H9 (cell line): ENCODE measurements at regions not wholly inside any gene's neighbourhood (a gene's known extent, or its start where the extent isn't known, plus 50 kb on each side); places are given as distances from the start of the nearest gene placed in this dataset.

Experiments
- DNase-seq: peaks from one replicate; pipeline ENCODE4 v3.0.0-alpha.2; 2017
- H2AFZ ChIP-seq: one replicate; pipeline ENCODE4 v1.6.1; 2013; ENCODE audit warnings: mild to moderate bottlenecking, low read length, control low read depth, moderate library complexity
- H2AK5ac ChIP-seq: 2 replicates; pipeline ENCODE4 v1.6.1; 2013; ENCODE audit warnings: low read length, control low read depth, mixed read lengths; ENCODE audit not compliant: insufficient read length
- H2BK120ac ChIP-seq: one replicate; pipeline ENCODE4 v1.6.1; 2013; ENCODE audit warnings: low read depth, mild to moderate bottlenecking, low read length, control low read depth, inconsistent platforms; ENCODE audit not compliant: poor library complexity, severe bottlenecking
- H2BK12ac ChIP-seq: 2 replicates; pipeline ENCODE4 v1.6.1; 2013; ENCODE audit warnings: low read length, control low read depth, mixed read lengths, low read depth; ENCODE audit not compliant: insufficient read length
- H2BK15ac ChIP-seq: 2 replicates; pipeline ENCODE4 v1.6.1; 2013; ENCODE audit warnings: low read depth, low read length, control low read depth
- H2BK20ac ChIP-seq: one replicate; pipeline ENCODE4 v1.6.1; 2013; ENCODE audit warnings: low read depth, mild to moderate bottlenecking, low read length, control low read depth, inconsistent platforms; ENCODE audit not compliant: poor library complexity, severe bottlenecking
- H2BK5ac ChIP-seq: 2 replicates; pipeline ENCODE4 v1.6.1; 2013; ENCODE audit warnings: low read length, control low read depth, mixed read lengths; ENCODE audit not compliant: insufficient read length
- H3K14ac ChIP-seq: 2 replicates; pipeline ENCODE4 v1.6.1; 2013; ENCODE audit warnings: low read length, control low read depth; ENCODE audit not compliant: insufficient read depth
- H3K18ac ChIP-seq: 2 replicates; pipeline ENCODE4 v1.6.1; 2013; ENCODE audit warnings: low read depth, mild to moderate bottlenecking, mixed read lengths, low read length, control low read depth; ENCODE audit not compliant: insufficient read length
- H3K23ac ChIP-seq: 2 replicates; pipeline ENCODE4 v1.6.1; 2013; ENCODE audit warnings: low read length, control low read depth, mixed read lengths, low read depth; ENCODE audit not compliant: insufficient read length
- H3K23me2 ChIP-seq: 2 replicates; pipeline ENCODE4 v1.6.1; 2013; ENCODE audit warnings: low read depth, mild to moderate bottlenecking, mixed read lengths, low read length, control low read depth; ENCODE audit not compliant: insufficient read length, poor library complexity, severe bottlenecking
- H3K27ac ChIP-seq: 2 replicates; pipeline ENCODE4 v1.5.1; 2013; ENCODE audit warnings: low read length, control low read depth, mixed read lengths, low read depth; ENCODE audit not compliant: insufficient read length
- H3K27me3 ChIP-seq: 2 replicates; pipeline ENCODE4 v1.6.1; 2013; ENCODE audit warnings: low read length, control low read depth, inconsistent platforms; ENCODE audit not compliant: insufficient read depth
- H3K4ac ChIP-seq: 2 replicates; pipeline ENCODE4 v1.6.1; 2013; ENCODE audit warnings: low read depth, mild to moderate bottlenecking, control low read depth, inconsistent platforms, low read length, moderate library complexity
- H3K4me1 ChIP-seq: 2 replicates; pipeline ENCODE4 v1.6.1; 2013; ENCODE audit warnings: low read length, control low read depth, inconsistent platforms; ENCODE audit not compliant: insufficient read depth
- H3K4me2 ChIP-seq: 2 replicates; pipeline ENCODE4 v1.6.1; 2013; ENCODE audit warnings: low read length, control low read depth, mixed read lengths; ENCODE audit not compliant: insufficient read length, insufficient read depth
- H3K56ac ChIP-seq: 2 replicates; pipeline ENCODE4 v1.6.1; 2013; ENCODE audit warnings: low read depth, mild to moderate bottlenecking, mixed read lengths, low read length, control low read depth; ENCODE audit not compliant: insufficient read length
- H3K79me1 ChIP-seq: 2 replicates; pipeline ENCODE4 v1.6.1; 2013; ENCODE audit warnings: low read depth, mild to moderate bottlenecking, moderate library complexity, low read length, control low read depth, inconsistent platforms; ENCODE audit not compliant: insufficient read depth, poor library complexity, severe bottlenecking
- H3K79me2 ChIP-seq: 2 replicates; pipeline ENCODE4 v1.6.1; 2013; ENCODE audit warnings: low read length, control low read depth, inconsistent platforms; ENCODE audit not compliant: insufficient read depth
- H3K9ac ChIP-seq: 2 replicates; pipeline ENCODE4 v1.6.1; 2013; ENCODE audit warnings: low read length, control low read depth, mixed read lengths; ENCODE audit not compliant: insufficient read length; ENCODE audit errors: extremely low read depth
- H3K9me3 ChIP-seq: one replicate; pipeline ENCODE4 v1.6.1; 2013; ENCODE audit warnings: low read depth, low read length, inconsistent platforms; ENCODE audit not compliant: control insufficient read depth
- H3T11ph ChIP-seq: one replicate; pipeline ENCODE4 v1.6.1; 2013; ENCODE audit warnings: mild to moderate bottlenecking, low read length, control low read depth, inconsistent platforms
- H4K20me1 ChIP-seq: one replicate; pipeline ENCODE4 v1.6.1; 2013; ENCODE audit not compliant: control insufficient read depth, insufficient read length, insufficient read depth
- H4K5ac ChIP-seq: 2 replicates; pipeline ENCODE4 v1.6.1; 2013; ENCODE audit warnings: low read depth, mild to moderate bottlenecking, mixed read lengths, low read length, control low read depth; ENCODE audit not compliant: insufficient read length
- H4K8ac ChIP-seq: replicated peaks from 2 replicates; pipeline ENCODE4 v1.6.1; 2013; ENCODE audit warnings: low read length, control low read depth, mixed read lengths, low read depth; ENCODE audit not compliant: insufficient read length
- H4K91ac ChIP-seq: 2 replicates; pipeline ENCODE4 v1.6.1; 2013; ENCODE audit warnings: low read depth, mild to moderate bottlenecking, moderate library complexity, mixed read lengths, low read length, control low read depth; ENCODE audit not compliant: insufficient read length
- H3K27ac Mint-ChIP-seq, 3 experiments: 2 replicates in 2 of 3; 3 replicates in 1 of 3; pipeline ENCODE4 v1.8.0; 2020 to 2021; ENCODE audit warnings: mixed read lengths in 3 of 3, mild to moderate bottlenecking in 1 of 3, moderate library complexity in 1 of 3
- H3K27me3 Mint-ChIP-seq: 2 replicates; pipeline ENCODE4 v1.8.0; 2021; ENCODE audit warnings: low read depth, mild to moderate bottlenecking, moderate library complexity, mixed read lengths
- H3K36me3 Mint-ChIP-seq, 3 experiments: 2 replicates in 2 of 3; 3 replicates in 1 of 3; pipeline ENCODE4 v1.8.0; 2020 to 2021; ENCODE audit warnings: low read depth in 3 of 3, mixed read lengths in 3 of 3; ENCODE audit not compliant: insufficient read depth in 1 of 3
- H3K4me1 Mint-ChIP-seq, 2 experiments: 2 replicates each; pipeline ENCODE4 v1.8.0; 2020; ENCODE audit warnings: mixed read lengths in 2 of 2
- H3K4me3 Mint-ChIP-seq, 2 experiments: 2 replicates in 1 of 2; 3 replicates in 1 of 2; pipeline ENCODE4 v1.8.0; 2020 to 2021; ENCODE audit warnings: mild to moderate bottlenecking in 2 of 2, mixed read lengths in 2 of 2, moderate library complexity in 1 of 2
- H3K9me3 Mint-ChIP-seq, 2 experiments: 2 replicates in 1 of 2; 3 replicates in 1 of 2; pipeline ENCODE4 v1.8.0; 2020; ENCODE audit warnings: mild to moderate bottlenecking in 2 of 2, mixed read lengths in 2 of 2, moderate library complexity in 1 of 2
- CTCF ChIP-seq: fragments of 200-600 bp; sonication (generic); conservative IDR thresholded peaks from 3 replicates; pipeline ENCODE4 v1.8.0; 2021; ENCODE audit warnings: antibody characterized with exemption, mild to moderate bottlenecking
- WGBS: extraction: QIAGEN DNeasy Blood & Tissue Kit; methylation state at CpG from one replicate; pipeline ENCODE4 v1.1.7; 2013; ENCODE audit warnings: missing lambda C conversion rate, low lambda C conversion rate, mixed read lengths; ENCODE audit not compliant: insufficient read length; ENCODE audit errors: extremely low coverage; 5-methylcytosine and 5-hydroxymethylcytosine counted together

GRCh38 chr9:26735160-26735559 lies 157.4 kb downstream of the CAAP1 start:
- Mint-ChIP-seq H3K4me3 (no peak overlapping the region), H3K36me3 (peaks cover 12 to 47% (median 29%) of the 10 kb centered on the region in 3 experiments; a peak in 6 of 7 replicates), H3K4me1 (peaks cover 0 to 6% of the 10 kb centered on the region in 2 experiments; a peak in 1 of 4 replicates), H3K9me3 (peaks cover 46 to 52% of the 10 kb centered on the region in 2 experiments), H3K27me3 (peaks cover 3% of the 10 kb centered on the region; the same call in 1 of the 2 replicates), H3K27ac (no peak overlapping the region)
- Histone ChIP-seq H3K18ac (no peak overlapping the region), H3K23me2 (no peaks in the 10 kb centered on the region), H3K79me1 (no peaks in the 10 kb centered on the region), H3K9ac (no peak overlapping the region), H3K27me3 (no peaks in the 10 kb centered on the region), H4K20me1 (no peaks in the 10 kb centered on the region), H2BK12ac (no peak overlapping the region), H3K9me3 (no peaks in the 10 kb centered on the region), H3K4me1 (no peaks in the 10 kb centered on the region), H2AK5ac (no peak overlapping the region), H3T11ph (no peak overlapping the region), H2BK20ac (no peak overlapping the region), H3K56ac (no peak overlapping the region), H2BK5ac (no peak overlapping the region), H2AFZ (no peak overlapping the region), H2BK15ac (no peak overlapping the region), H3K27ac (no peak overlapping the region), H3K79me2 (no peaks in the 10 kb centered on the region), H3K4ac (no peak overlapping the region), H3K23ac (no peak overlapping the region), H4K8ac (no peak overlapping the region), H3K4me2 (no peak overlapping the region), H4K91ac (no peak overlapping the region), H4K5ac (no peak overlapping the region), H3K14ac (no peak overlapping the region), H2BK120ac (no peak overlapping the region)
- no peak for TF ChIP-seq CTCF
- WGBS, result no CpG with 5 or more reads among the region's 4 CpGs
- DNase-seq, result no peak
